ENCODE measurements at regions not wholly inside any gene's neighbourhood (a gene's known extent, or its start where the extent isn't known, plus 50 kb on each side); places are given as distances from the start of the nearest gene placed in this dataset.

DNA sequence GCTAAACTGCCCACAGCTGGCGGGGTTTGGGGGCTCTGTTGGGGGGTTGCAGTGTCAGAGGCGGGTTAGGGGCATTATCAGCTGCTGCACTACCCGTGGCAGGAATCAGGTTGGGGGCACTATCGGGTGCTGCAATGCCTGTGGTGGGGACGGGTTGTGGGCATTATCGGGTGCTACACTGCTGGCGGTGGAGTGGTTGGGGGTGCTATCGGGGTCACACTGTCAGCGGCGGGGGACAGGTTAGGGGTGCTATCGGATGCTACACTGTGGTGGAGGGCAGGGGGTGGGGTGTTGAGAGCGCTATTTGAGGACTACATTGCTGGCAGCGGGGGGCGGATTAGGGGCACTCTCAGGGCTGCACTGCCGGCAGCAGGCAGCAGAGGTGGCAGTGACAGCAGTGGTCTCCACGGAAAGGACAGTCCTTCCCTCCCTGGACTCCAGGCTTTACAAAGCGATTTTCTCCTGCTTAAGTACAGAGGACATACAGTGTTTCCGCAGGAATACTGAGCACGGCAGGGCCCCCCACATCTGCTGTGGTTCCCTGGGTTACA is 119.5 kb upstream of the VPREB1 start:
- no peaks in the 10 kb centered on the region for H3K36me3 ChIP-seq
- no peaks in the 10 kb centered on the region for H3K27me3 ChIP-seq
- no peak overlapping the region for H3K4me3 ChIP-seq (ENCODE audit: low read depth in 1 of 2, low read length in 1 of 2)
- H3K4me1 ChIP-seq (ENCODE audit: control insufficient read depth in 1 of 2, insufficient read depth in 1 of 2, low read depth in 1 of 2, low read length in 1 of 2) = no peaks in the 10 kb centered on the region
- TF ChIP-seq, protein P1, sequence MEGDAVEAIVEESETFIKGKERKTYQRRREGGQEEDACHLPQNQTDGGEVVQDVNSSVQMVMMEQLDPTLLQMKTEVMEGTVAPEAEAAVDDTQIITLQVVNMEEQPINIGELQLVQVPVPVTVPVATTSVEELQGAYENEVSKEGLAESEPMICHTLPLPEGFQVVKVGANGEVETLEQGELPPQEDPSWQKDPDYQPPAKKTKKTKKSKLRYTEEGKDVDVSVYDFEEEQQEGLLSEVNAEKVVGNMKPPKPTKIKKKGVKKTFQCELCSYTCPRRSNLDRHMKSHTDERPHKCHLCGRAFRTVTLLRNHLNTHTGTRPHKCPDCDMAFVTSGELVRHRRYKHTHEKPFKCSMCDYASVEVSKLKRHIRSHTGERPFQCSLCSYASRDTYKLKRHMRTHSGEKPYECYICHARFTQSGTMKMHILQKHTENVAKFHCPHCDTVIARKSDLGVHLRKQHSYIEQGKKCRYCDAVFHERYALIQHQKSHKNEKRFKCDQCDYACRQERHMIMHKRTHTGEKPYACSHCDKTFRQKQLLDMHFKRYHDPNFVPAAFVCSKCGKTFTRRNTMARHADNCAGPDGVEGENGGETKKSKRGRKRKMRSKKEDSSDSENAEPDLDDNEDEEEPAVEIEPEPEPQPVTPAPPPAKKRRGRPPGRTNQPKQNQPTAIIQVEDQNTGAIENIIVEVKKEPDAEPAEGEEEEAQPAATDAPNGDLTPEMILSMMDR (IDR thresholded peaks at IDR 0.05) = no peak
- H3K27ac ChIP-seq = no peak overlapping the region
- H3K9me3 ChIP-seq = no peaks in the 10 kb centered on the region

DNA sequence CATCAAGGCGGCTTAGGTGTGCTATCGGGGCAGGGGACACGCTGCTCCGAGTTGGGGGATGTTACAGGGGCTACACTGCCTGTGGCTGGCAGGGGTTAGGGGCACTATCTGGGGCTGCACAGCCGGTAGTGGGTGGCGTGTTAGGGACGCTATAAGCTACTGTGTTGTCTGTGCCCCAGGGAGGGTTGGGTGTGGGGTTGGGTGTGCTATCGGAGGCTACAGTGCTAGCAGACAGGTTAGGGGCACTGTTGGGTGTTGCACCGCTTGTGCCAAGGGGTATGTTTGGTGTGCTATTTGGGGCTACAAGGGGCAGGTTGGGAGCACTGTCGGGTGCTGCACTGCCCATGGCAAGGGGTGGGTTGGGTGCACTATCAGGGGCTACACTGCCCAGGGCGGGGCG is 120.2 kb upstream of the VPREB1 start:
- Histone ChIP-seq H3K4me1 (ENCODE audit: control insufficient read depth in 1 of 2, insufficient read depth in 1 of 2, low read depth in 1 of 2, low read length in 1 of 2) (no peaks in the 10 kb centered on the region), H3K27me3 (no peaks in the 10 kb centered on the region), H3K27ac (no peak overlapping the region), H3K4me3 (ENCODE audit: low read depth in 1 of 2, low read length in 1 of 2) (no peak overlapping the region), H3K36me3 (no peaks in the 10 kb centered on the region), H3K9me3 (no peaks in the 10 kb centered on the region)
- TF ChIP-seq, protein P1 (IDR thresholded peaks at IDR 0.05) = no peak

DNA sequence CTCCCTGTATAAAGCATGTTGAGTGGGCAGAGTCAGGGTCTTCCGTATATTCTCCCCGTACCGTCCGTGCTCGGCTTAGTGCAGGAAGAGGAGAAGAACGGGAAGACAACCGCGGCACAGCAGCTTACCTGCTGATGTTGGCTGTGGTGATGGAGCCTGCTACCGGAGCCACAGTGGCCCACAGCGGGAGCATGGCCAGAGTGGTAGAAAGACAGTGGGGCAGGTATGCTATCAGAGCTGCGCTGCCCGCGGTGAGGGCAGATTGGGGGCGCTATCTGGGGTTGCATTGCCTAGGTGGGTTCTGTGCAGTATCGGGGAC is 120.7 kb upstream of the VPREB1 start:
- TF ChIP-seq, protein P1 (IDR thresholded peaks at IDR 0.05) = no peak

DNA sequence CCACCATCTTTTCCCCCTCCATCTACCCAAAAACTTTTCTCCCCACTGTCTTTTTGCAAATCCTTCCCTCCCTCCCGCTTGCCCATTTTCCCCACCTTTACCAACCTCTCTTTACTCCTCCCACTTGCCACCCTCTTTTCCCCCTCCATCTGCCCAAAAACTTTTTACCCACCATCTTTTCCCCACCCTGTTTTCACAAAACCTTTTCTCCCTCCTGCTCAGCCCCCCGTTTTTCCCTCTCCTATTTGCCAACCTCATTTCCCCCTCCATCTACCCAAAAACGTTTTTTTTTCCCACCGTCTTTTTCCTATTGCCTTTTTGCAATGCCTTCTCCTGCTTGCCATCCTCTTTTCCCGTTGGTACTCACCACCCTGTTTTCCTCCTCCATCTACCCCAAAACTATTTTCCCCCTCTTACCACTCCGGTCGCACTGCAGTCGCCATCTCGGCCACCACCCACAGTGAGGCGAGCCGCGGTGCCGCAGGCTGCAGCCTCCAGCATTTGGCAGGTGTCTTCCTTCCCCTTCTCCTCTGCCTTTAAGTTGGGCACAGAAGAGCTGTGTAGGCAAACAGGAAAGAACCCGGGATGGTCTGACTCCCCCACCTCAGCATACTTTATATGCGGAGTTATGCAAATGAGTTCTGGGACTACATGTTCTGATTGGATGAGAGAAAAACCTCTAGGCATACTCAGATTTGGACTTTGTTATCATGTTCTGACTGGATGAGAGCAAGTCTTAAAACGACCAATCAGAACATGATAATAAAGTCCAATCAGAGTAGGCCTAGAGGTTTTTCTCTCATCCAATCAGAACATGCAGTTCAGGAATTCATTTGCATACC is 121.2 kb upstream of the VPREB1 start:
- no peaks in the 10 kb centered on the region for H3K36me3 ChIP-seq
- peaks cover 8% of the 10 kb centered on the region in 2 experiments for H3K4me1 ChIP-seq (ENCODE audit: control insufficient read depth in 1 of 2, insufficient read depth in 1 of 2, low read depth in 1 of 2, low read length in 1 of 2)
- H3K4me3 ChIP-seq (ENCODE audit: low read depth in 1 of 2, low read length in 1 of 2) = no peak overlapping the region
- no peak overlapping the region for H3K27ac ChIP-seq
- TF ChIP-seq, protein P1 (IDR thresholded peaks at IDR 0.05) = no peak
- H3K9me3 ChIP-seq = no peaks in the 10 kb centered on the region
- no peaks in the 10 kb centered on the region for H3K27me3 ChIP-seq

More for the DNA sequence above, 120.7 kb upstream of the VPREB1 start:
- Histone ChIP-seq H3K36me3 (no peaks in the 10 kb centered on the region), H3K27ac (no peak overlapping the region), H3K4me3 (ENCODE audit: low read depth in 1 of 2, low read length in 1 of 2) (no peak overlapping the region), H3K4me1 (ENCODE audit: control insufficient read depth in 1 of 2, insufficient read depth in 1 of 2, low read depth in 1 of 2, low read length in 1 of 2) (peaks cover 2 to 3% of the 10 kb centered on the region in 2 experiments), H3K9me3 (no peaks in the 10 kb centered on the region), H3K27me3 (no peaks in the 10 kb centered on the region)

DNA sequence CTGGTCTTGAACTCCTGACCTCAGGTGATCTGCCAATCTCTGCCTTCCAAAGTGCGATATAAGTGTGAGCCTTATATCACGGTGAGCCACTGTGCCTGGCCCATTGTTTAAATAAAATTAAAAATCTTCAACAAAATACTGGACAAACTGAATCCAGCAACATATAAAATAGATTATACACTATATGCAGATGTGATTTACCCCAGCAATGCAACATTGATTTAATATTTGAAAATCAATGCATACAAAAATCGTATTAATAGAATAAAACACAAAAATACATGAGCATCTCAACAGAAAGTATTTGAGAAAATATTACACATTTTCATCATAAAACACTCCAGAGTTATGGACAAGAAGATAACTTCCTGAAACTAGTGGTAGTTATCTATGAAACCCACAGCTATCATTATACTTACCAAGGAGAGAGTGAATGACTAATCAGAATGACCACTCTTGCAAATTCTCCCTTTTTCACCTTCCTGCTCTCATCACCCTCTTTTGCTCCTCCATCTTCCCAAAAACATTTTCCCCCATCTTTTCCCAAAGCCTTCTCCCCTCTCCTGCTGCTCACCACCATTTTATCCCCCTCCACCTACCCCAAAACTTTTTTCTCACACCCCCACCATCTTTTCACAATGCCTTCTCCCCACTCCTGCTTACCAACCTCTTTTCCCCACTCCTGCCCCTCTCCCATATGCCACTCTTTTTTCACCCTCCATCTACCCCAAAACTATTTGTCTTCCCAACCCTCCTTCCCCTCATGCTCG is 122.1 kb upstream of the VPREB1 start:
- TF ChIP-seq, protein P1 (IDR thresholded peaks at IDR 0.05) = no peak
- Histone ChIP-seq H3K9me3 (no peaks in the 10 kb centered on the region), H3K27me3 (no peaks in the 10 kb centered on the region), H3K36me3 (no peaks in the 10 kb centered on the region), H3K27ac (no peak overlapping the region), H3K4me3 (ENCODE audit: low read depth in 1 of 2, low read length in 1 of 2) (no peak overlapping the region), H3K4me1 (ENCODE audit: control insufficient read depth in 1 of 2, insufficient read depth in 1 of 2, low read depth in 1 of 2, low read length in 1 of 2) (peaks cover 8 to 10% of the 10 kb centered on the region in 2 experiments)

Data from neutrophil (primary cell).